ENCODE measurements at regions not wholly inside any gene's neighbourhood (a gene's known extent, or its start where the extent isn't known, plus 50 kb on each side); places are given as distances from the start of the nearest gene placed in this dataset.
"Not testable (repeated sequence)": the region's sequence is repeated elsewhere in the genome, so short reads cannot be mapped to it uniquely, and the experiment has no call there.

- DNase-seq (ENCODE audit: low read depth in 1 of 2, low spot score in 1 of 2), result no peak
Observed at GRCh38 chr17:77831474-77832179, 126.9 kb upstream of the TNRC6C start.

GRCh38 chr17:77832180-77832560, 126.3 kb upstream of the TNRC6C start:
- no peak for DNase-seq (ENCODE audit: low read depth in 1 of 2, low spot score in 1 of 2)
- no peak for TF ChIP-seq JUND (IDR thresholded peaks at IDR 0.05; ENCODE audit: low read depth)
- in situ Hi-C loops (cut with HindIII; ENCODE audit: low pct_unique_long_range_greater_than_20kb, low sequenced_read_pairs), result no loop called here

More at GRCh38 chr17:77831474-77832179, 126.9 kb upstream of the TNRC6C start:
- TF ChIP-seq JUND (IDR thresholded peaks at IDR 0.05; ENCODE audit: low read depth), result no peak
- in situ Hi-C loops (cut with HindIII; ENCODE audit: low pct_unique_long_range_greater_than_20kb, low sequenced_read_pairs), result no loop called here

GRCh38 chr17:77833769-77834168, 124.7 kb upstream of the TNRC6C start:
- TF ChIP-seq JUND (IDR thresholded peaks at IDR 0.05; ENCODE audit: low read depth), result no peak
- in situ Hi-C loops (cut with HindIII; ENCODE audit: low pct_unique_long_range_greater_than_20kb, low sequenced_read_pairs), result no loop called here

GRCh38 chr17:77834170-77835115, 124.1 kb upstream of the TNRC6C start:
- in situ Hi-C loops (cut with HindIII; ENCODE audit: low pct_unique_long_range_greater_than_20kb, low sequenced_read_pairs), result no loop called here
- no peak for DNase-seq (ENCODE audit: low read depth in 1 of 2, low spot score in 1 of 2)
- no peak for TF ChIP-seq JUND (IDR thresholded peaks at IDR 0.05; ENCODE audit: low read depth)

More at GRCh38 chr17:77833769-77834168, 124.7 kb upstream of the TNRC6C start:
- DNase-seq (ENCODE audit: low read depth in 1 of 2, low spot score in 1 of 2), result no peak

GRCh38 chr17:77836557-77837041, 121.9 kb upstream of the TNRC6C start:
- DNase-seq (ENCODE audit: low read depth in 1 of 2, low spot score in 1 of 2), result peak; percentile 54 to 80
- TF ChIP-seq JUND (IDR thresholded peaks at IDR 0.05; ENCODE audit: low read depth), result no peak
- in situ Hi-C loops (cut with HindIII; ENCODE audit: low pct_unique_long_range_greater_than_20kb, low sequenced_read_pairs), result no loop called here

- DNase-seq (ENCODE audit: low read depth in 1 of 2, low spot score in 1 of 2); in situ Hi-C loops (cut with HindIII; ENCODE audit: low pct_unique_long_range_greater_than_20kb, low sequenced_read_pairs): not testable (repeated sequence)
Observed at GRCh38 chr17:77837072-77837471, 121.4 kb upstream of the TNRC6C start.

- in situ Hi-C loops (cut with HindIII; ENCODE audit: low pct_unique_long_range_greater_than_20kb, low sequenced_read_pairs), result no loop called here
- TF ChIP-seq JUND (IDR thresholded peaks at IDR 0.05; ENCODE audit: low read depth), result no peak
- no peak for DNase-seq (ENCODE audit: low read depth in 1 of 2, low spot score in 1 of 2)
Observed at GRCh38 chr17:77837917-77838316, 120.6 kb upstream of the TNRC6C start.

GRCh38 chr17:77838748-77839697, 119.5 kb upstream of the TNRC6C start:
- no peak for TF ChIP-seq JUND (IDR thresholded peaks at IDR 0.05; ENCODE audit: low read depth)

GRCh38 chr17:77839698-77840512, 118.6 kb upstream of the TNRC6C start:
- peak in 1 of 2 experiments; percentile 35 for DNase-seq (ENCODE audit: low read depth in 1 of 2, low spot score in 1 of 2)
- no peak for TF ChIP-seq JUND (IDR thresholded peaks at IDR 0.05; ENCODE audit: low read depth)
- in situ Hi-C loops (cut with HindIII; ENCODE audit: low pct_unique_long_range_greater_than_20kb, low sequenced_read_pairs), result no loop called here

More at GRCh38 chr17:77838748-77839697, 119.5 kb upstream of the TNRC6C start:
- in situ Hi-C loops (cut with HindIII; ENCODE audit: low pct_unique_long_range_greater_than_20kb, low sequenced_read_pairs), result no loop called here
- no peak for DNase-seq (ENCODE audit: low read depth in 1 of 2, low spot score in 1 of 2)

GRCh38 chr17:77840513-77841165, 117.9 kb upstream of the TNRC6C start:
- no peak for DNase-seq (ENCODE audit: low read depth in 1 of 2, low spot score in 1 of 2)
- no peak for TF ChIP-seq JUND (IDR thresholded peaks at IDR 0.05; ENCODE audit: low read depth)
- in situ Hi-C loops (cut with HindIII; ENCODE audit: low pct_unique_long_range_greater_than_20kb, low sequenced_read_pairs), result no loop called here

Data from T47D (cell line).